Upper lobe of right lung (tissue), 1 donor: ENCODE measurements at regions not wholly inside any gene's neighbourhood (a gene's known extent, or its start where the extent isn't known, plus 50 kb on each side); places are given as distances from the start of the nearest gene placed in this dataset.
A peak's percentile ranks its signal among the peaks of the same experiment; 100 is the strongest.

Experiments used
- ATAC-seq: fragments of 200-7000 bp; cut with Tn5 transposase; one replicate; pipeline ENCODE4 v1.9.1; 2020; ENCODE audit warnings: mild to moderate bottlenecking, moderate library complexity
- DNase-seq: peaks from one replicate; pipeline ENCODE4 v3.0.0-alpha.2; 2020
- H3K27ac ChIP-seq: fragments of 200-600 bp; one replicate; pipeline ENCODE4 v1.8.0; 2022
- H3K27me3 ChIP-seq: fragments of 200-600 bp; one replicate; pipeline ENCODE4 v1.8.0; 2022; ENCODE audit warnings: mild to moderate bottlenecking
- H3K36me3 ChIP-seq: fragments of 200-600 bp; one replicate; pipeline ENCODE4 v1.8.0; 2022
- H3K4me1 ChIP-seq: fragments of 200-600 bp; one replicate; pipeline ENCODE4 v1.8.0; 2022
- H3K4me3 ChIP-seq: fragments of 200-600 bp; one replicate; pipeline ENCODE4 v1.8.0; 2022; ENCODE audit warnings: mild to moderate bottlenecking
- H3K9me3 ChIP-seq: fragments of 200-600 bp; one replicate; pipeline ENCODE4 v1.8.0; 2022
- CTCF ChIP-seq: fragments of 200-600 bp; IDR thresholded peaks from one replicate; pipeline ENCODE4 v1.8.0; 2022; ENCODE audit warnings: antibody characterized with exemption
- intact Hi-C: fragments of 100-400 bp; cut with DNase I; formaldehyde crosslinking; loops from one replicate; pipeline ENCODE4 v1.11.0; 2022
- donor health status: DM: no; HTN: yes; CAD: no; lungs with severe emphysema.

GRCh38 chr1:47651311-47652089 is 213.7 kb downstream of the FOXD2 start:
- H3K4me3 ChIP-seq: no peak overlapping the region
- H3K36me3 ChIP-seq: no peaks in the 10 kb centered on the region
- no peak for ATAC-seq
- intact Hi-C loops: loop anchor here (10.0 kb wide), 1 partner anchor 87 kb away; no protein-coding TSS in a partner anchor
- TF ChIP-seq CTCF: no peak
- H3K27me3 ChIP-seq: no peaks in the 10 kb centered on the region
- H3K27ac ChIP-seq: no peak overlapping the region
- no peaks in the 10 kb centered on the region for H3K4me1 ChIP-seq
- no peaks in the 10 kb centered on the region for H3K9me3 ChIP-seq
- DNase-seq: peak; percentile 28

GRCh38 chr1:47655521-47656300 is 217.9 kb downstream of the FOXD2 start:
- Histone ChIP-seq H3K36me3 (no peaks in the 10 kb centered on the region), H3K9me3 (no peaks in the 10 kb centered on the region), H3K4me1 (no peaks in the 10 kb centered on the region), H3K27ac (peak overlapping the region; percentile 11), H3K27me3 (no peaks in the 10 kb centered on the region), H3K4me3 (no peak overlapping the region)
- DNase-seq: peak; percentile 13
- no peak for TF ChIP-seq CTCF
- ATAC-seq: no peak
- intact Hi-C loops: loop anchor here (10.0 kb wide), 1 partner anchor 91 kb away; no protein-coding TSS in a partner anchor

GRCh38 chr1:47656719-47657685 is 219.2 kb downstream of the FOXD2 start:
- Histone ChIP-seq H3K4me3 (no peak overlapping the region), H3K9me3 (no peaks in the 10 kb centered on the region)

GRCh38 chr1:47658161-47658920 is 220.5 kb downstream of the FOXD2 start:
- peak; percentile 38 for DNase-seq

More at GRCh38 chr1:47656719-47657685, 219.2 kb downstream of the FOXD2 start:
- TF ChIP-seq CTCF: no peak
- no peaks in the 10 kb centered on the region for H3K36me3 ChIP-seq
- no peak for ATAC-seq
- H3K27me3 ChIP-seq: no peaks in the 10 kb centered on the region
- DNase-seq: peak; percentile 22
- H3K27ac ChIP-seq: no peak overlapping the region
- intact Hi-C loops: loop anchor here (10.0 kb wide), 1 partner anchor 92 kb away; no protein-coding TSS in a partner anchor
- no peaks in the 10 kb centered on the region for H3K4me1 ChIP-seq

More at GRCh38 chr1:47658161-47658920, 220.5 kb downstream of the FOXD2 start:
- Histone ChIP-seq H3K4me3 (no peak overlapping the region), H3K4me1 (no peaks in the 10 kb centered on the region), H3K27me3 (no peaks in the 10 kb centered on the region), H3K27ac (no peak overlapping the region), H3K36me3 (no peaks in the 10 kb centered on the region), H3K9me3 (no peaks in the 10 kb centered on the region)
- TF ChIP-seq CTCF: no peak
- intact Hi-C loops: loop anchor here (10.0 kb wide), 1 partner anchor 94 kb away; no protein-coding TSS in a partner anchor
- no peak for ATAC-seq
